H9 (cell line): ENCODE measurements at regions not wholly inside any gene's neighbourhood (a gene's known extent, or its start where the extent isn't known, plus 50 kb on each side); places are given as distances from the start of the nearest gene placed in this dataset.

Experiments
- DNase-seq: peaks from one replicate; pipeline ENCODE4 v3.0.0-alpha.2; 2017
- H2AFZ ChIP-seq: one replicate; pipeline ENCODE4 v1.6.1; 2013; ENCODE audit warnings: mild to moderate bottlenecking, low read length, control low read depth, moderate library complexity
- H2AK5ac ChIP-seq: 2 replicates; pipeline ENCODE4 v1.6.1; 2013; ENCODE audit warnings: low read length, control low read depth, mixed read lengths; ENCODE audit not compliant: insufficient read length
- H2BK120ac ChIP-seq: one replicate; pipeline ENCODE4 v1.6.1; 2013; ENCODE audit warnings: low read depth, mild to moderate bottlenecking, low read length, control low read depth, inconsistent platforms; ENCODE audit not compliant: poor library complexity, severe bottlenecking
- H2BK12ac ChIP-seq: 2 replicates; pipeline ENCODE4 v1.6.1; 2013; ENCODE audit warnings: low read length, control low read depth, mixed read lengths, low read depth; ENCODE audit not compliant: insufficient read length
- H2BK15ac ChIP-seq: 2 replicates; pipeline ENCODE4 v1.6.1; 2013; ENCODE audit warnings: low read depth, low read length, control low read depth
- H2BK20ac ChIP-seq: one replicate; pipeline ENCODE4 v1.6.1; 2013; ENCODE audit warnings: low read depth, mild to moderate bottlenecking, low read length, control low read depth, inconsistent platforms; ENCODE audit not compliant: poor library complexity, severe bottlenecking
- H2BK5ac ChIP-seq: 2 replicates; pipeline ENCODE4 v1.6.1; 2013; ENCODE audit warnings: low read length, control low read depth, mixed read lengths; ENCODE audit not compliant: insufficient read length
- H3K14ac ChIP-seq: 2 replicates; pipeline ENCODE4 v1.6.1; 2013; ENCODE audit warnings: low read length, control low read depth; ENCODE audit not compliant: insufficient read depth
- H3K18ac ChIP-seq: 2 replicates; pipeline ENCODE4 v1.6.1; 2013; ENCODE audit warnings: low read depth, mild to moderate bottlenecking, mixed read lengths, low read length, control low read depth; ENCODE audit not compliant: insufficient read length
- H3K23ac ChIP-seq: 2 replicates; pipeline ENCODE4 v1.6.1; 2013; ENCODE audit warnings: low read length, control low read depth, mixed read lengths, low read depth; ENCODE audit not compliant: insufficient read length
- H3K23me2 ChIP-seq: 2 replicates; pipeline ENCODE4 v1.6.1; 2013; ENCODE audit warnings: low read depth, mild to moderate bottlenecking, mixed read lengths, low read length, control low read depth; ENCODE audit not compliant: insufficient read length, poor library complexity, severe bottlenecking
- H3K27ac ChIP-seq: 2 replicates; pipeline ENCODE4 v1.5.1; 2013; ENCODE audit warnings: low read length, control low read depth, mixed read lengths, low read depth; ENCODE audit not compliant: insufficient read length
- H3K27me3 ChIP-seq: 2 replicates; pipeline ENCODE4 v1.6.1; 2013; ENCODE audit warnings: low read length, control low read depth, inconsistent platforms; ENCODE audit not compliant: insufficient read depth
- H3K4ac ChIP-seq: 2 replicates; pipeline ENCODE4 v1.6.1; 2013; ENCODE audit warnings: low read depth, mild to moderate bottlenecking, control low read depth, inconsistent platforms, low read length, moderate library complexity
- H3K4me1 ChIP-seq: 2 replicates; pipeline ENCODE4 v1.6.1; 2013; ENCODE audit warnings: low read length, control low read depth, inconsistent platforms; ENCODE audit not compliant: insufficient read depth
- H3K4me2 ChIP-seq: 2 replicates; pipeline ENCODE4 v1.6.1; 2013; ENCODE audit warnings: low read length, control low read depth, mixed read lengths; ENCODE audit not compliant: insufficient read length, insufficient read depth
- H3K56ac ChIP-seq: 2 replicates; pipeline ENCODE4 v1.6.1; 2013; ENCODE audit warnings: low read depth, mild to moderate bottlenecking, mixed read lengths, low read length, control low read depth; ENCODE audit not compliant: insufficient read length
- H3K79me1 ChIP-seq: 2 replicates; pipeline ENCODE4 v1.6.1; 2013; ENCODE audit warnings: low read depth, mild to moderate bottlenecking, moderate library complexity, low read length, control low read depth, inconsistent platforms; ENCODE audit not compliant: insufficient read depth, poor library complexity, severe bottlenecking
- H3K79me2 ChIP-seq: 2 replicates; pipeline ENCODE4 v1.6.1; 2013; ENCODE audit warnings: low read length, control low read depth, inconsistent platforms; ENCODE audit not compliant: insufficient read depth
- H3K9ac ChIP-seq: 2 replicates; pipeline ENCODE4 v1.6.1; 2013; ENCODE audit warnings: low read length, control low read depth, mixed read lengths; ENCODE audit not compliant: insufficient read length; ENCODE audit errors: extremely low read depth
- H3K9me3 ChIP-seq: one replicate; pipeline ENCODE4 v1.6.1; 2013; ENCODE audit warnings: low read depth, low read length, inconsistent platforms; ENCODE audit not compliant: control insufficient read depth
- H3T11ph ChIP-seq: one replicate; pipeline ENCODE4 v1.6.1; 2013; ENCODE audit warnings: mild to moderate bottlenecking, low read length, control low read depth, inconsistent platforms
- H4K20me1 ChIP-seq: one replicate; pipeline ENCODE4 v1.6.1; 2013; ENCODE audit not compliant: control insufficient read depth, insufficient read length, insufficient read depth
- H4K5ac ChIP-seq: 2 replicates; pipeline ENCODE4 v1.6.1; 2013; ENCODE audit warnings: low read depth, mild to moderate bottlenecking, mixed read lengths, low read length, control low read depth; ENCODE audit not compliant: insufficient read length
- H4K8ac ChIP-seq: replicated peaks from 2 replicates; pipeline ENCODE4 v1.6.1; 2013; ENCODE audit warnings: low read length, control low read depth, mixed read lengths, low read depth; ENCODE audit not compliant: insufficient read length
- H4K91ac ChIP-seq: 2 replicates; pipeline ENCODE4 v1.6.1; 2013; ENCODE audit warnings: low read depth, mild to moderate bottlenecking, moderate library complexity, mixed read lengths, low read length, control low read depth; ENCODE audit not compliant: insufficient read length
- H3K27ac Mint-ChIP-seq, 3 experiments: 2 replicates in 2 of 3; 3 replicates in 1 of 3; pipeline ENCODE4 v1.8.0; 2020 to 2021; ENCODE audit warnings: mixed read lengths in 3 of 3, mild to moderate bottlenecking in 1 of 3, moderate library complexity in 1 of 3
- H3K27me3 Mint-ChIP-seq: 2 replicates; pipeline ENCODE4 v1.8.0; 2021; ENCODE audit warnings: low read depth, mild to moderate bottlenecking, moderate library complexity, mixed read lengths
- H3K36me3 Mint-ChIP-seq, 3 experiments: 2 replicates in 2 of 3; 3 replicates in 1 of 3; pipeline ENCODE4 v1.8.0; 2020 to 2021; ENCODE audit warnings: low read depth in 3 of 3, mixed read lengths in 3 of 3; ENCODE audit not compliant: insufficient read depth in 1 of 3
- H3K4me1 Mint-ChIP-seq, 2 experiments: 2 replicates each; pipeline ENCODE4 v1.8.0; 2020; ENCODE audit warnings: mixed read lengths in 2 of 2
- H3K4me3 Mint-ChIP-seq, 2 experiments: 2 replicates in 1 of 2; 3 replicates in 1 of 2; pipeline ENCODE4 v1.8.0; 2020 to 2021; ENCODE audit warnings: mild to moderate bottlenecking in 2 of 2, mixed read lengths in 2 of 2, moderate library complexity in 1 of 2
- H3K9me3 Mint-ChIP-seq, 2 experiments: 2 replicates in 1 of 2; 3 replicates in 1 of 2; pipeline ENCODE4 v1.8.0; 2020; ENCODE audit warnings: mild to moderate bottlenecking in 2 of 2, mixed read lengths in 2 of 2, moderate library complexity in 1 of 2
- WGBS: extraction: QIAGEN DNeasy Blood & Tissue Kit; methylation state at CpG from one replicate; pipeline ENCODE4 v1.1.7; 2013; ENCODE audit warnings: missing lambda C conversion rate, low lambda C conversion rate, mixed read lengths; ENCODE audit not compliant: insufficient read length; ENCODE audit errors: extremely low coverage; 5-methylcytosine and 5-hydroxymethylcytosine counted together
- TF ChIP-seq, protein P1 (sequence below): fragments of 200-600 bp; sonication (generic); conservative IDR thresholded peaks from 3 replicates; pipeline ENCODE4 v1.8.0; 2021; ENCODE audit warnings: antibody characterized with exemption, mild to moderate bottlenecking

GRCh38 chr4:127162741-127163140 lies 470.0 kb upstream of the INTU start:
- H3K27ac Mint-ChIP-seq, result no peak overlapping the region
- peaks cover 1% of the 10 kb centered on the region; the same call in 1 of the 2 replicates for H3K27me3 Mint-ChIP-seq
- no peak overlapping the region for H2AFZ ChIP-seq
- no CpG with 5 or more reads among the region's 3 CpGs for WGBS
- no peak overlapping the region for H4K5ac ChIP-seq
- no peak overlapping the region for H3K56ac ChIP-seq
- no peak overlapping the region for H2AK5ac ChIP-seq
- H2BK120ac ChIP-seq, result no peak overlapping the region
- H3K23me2 ChIP-seq, result no peaks in the 10 kb centered on the region
- H2BK5ac ChIP-seq, result no peak overlapping the region
- no peak overlapping the region for H3K27ac ChIP-seq
- H3K4me1 ChIP-seq, result no peaks in the 10 kb centered on the region
- H3K9me3 ChIP-seq, result no peaks in the 10 kb centered on the region
- peaks cover 5 to 11% (median 10%) of the 10 kb centered on the region in 3 experiments; a peak in 6 of 7 replicates for H3K36me3 Mint-ChIP-seq
- no peaks in the 10 kb centered on the region for H4K20me1 ChIP-seq
- H3K4ac ChIP-seq, result no peak overlapping the region
- no peak overlapping the region for H2BK20ac ChIP-seq
- TF ChIP-seq, protein P1, sequence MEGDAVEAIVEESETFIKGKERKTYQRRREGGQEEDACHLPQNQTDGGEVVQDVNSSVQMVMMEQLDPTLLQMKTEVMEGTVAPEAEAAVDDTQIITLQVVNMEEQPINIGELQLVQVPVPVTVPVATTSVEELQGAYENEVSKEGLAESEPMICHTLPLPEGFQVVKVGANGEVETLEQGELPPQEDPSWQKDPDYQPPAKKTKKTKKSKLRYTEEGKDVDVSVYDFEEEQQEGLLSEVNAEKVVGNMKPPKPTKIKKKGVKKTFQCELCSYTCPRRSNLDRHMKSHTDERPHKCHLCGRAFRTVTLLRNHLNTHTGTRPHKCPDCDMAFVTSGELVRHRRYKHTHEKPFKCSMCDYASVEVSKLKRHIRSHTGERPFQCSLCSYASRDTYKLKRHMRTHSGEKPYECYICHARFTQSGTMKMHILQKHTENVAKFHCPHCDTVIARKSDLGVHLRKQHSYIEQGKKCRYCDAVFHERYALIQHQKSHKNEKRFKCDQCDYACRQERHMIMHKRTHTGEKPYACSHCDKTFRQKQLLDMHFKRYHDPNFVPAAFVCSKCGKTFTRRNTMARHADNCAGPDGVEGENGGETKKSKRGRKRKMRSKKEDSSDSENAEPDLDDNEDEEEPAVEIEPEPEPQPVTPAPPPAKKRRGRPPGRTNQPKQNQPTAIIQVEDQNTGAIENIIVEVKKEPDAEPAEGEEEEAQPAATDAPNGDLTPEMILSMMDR, result no peak
- H3K9ac ChIP-seq, result no peak overlapping the region
- H3K27me3 ChIP-seq, result no peaks in the 10 kb centered on the region
- no peak overlapping the region for H2BK15ac ChIP-seq
- H3K4me3 Mint-ChIP-seq, result no peak overlapping the region
- H3K9me3 Mint-ChIP-seq, result peaks cover 8 to 16% of the 10 kb centered on the region in 2 experiments
- no peak for DNase-seq
- H4K8ac ChIP-seq, result no peak overlapping the region
- no peak overlapping the region for H3K14ac ChIP-seq
- no peak overlapping the region for H3K23ac ChIP-seq
- H3K4me2 ChIP-seq, result no peak overlapping the region
- no peaks in the 10 kb centered on the region for H3K4me1 Mint-ChIP-seq
- no peaks in the 10 kb centered on the region for H3K79me1 ChIP-seq
- H4K91ac ChIP-seq, result no peak overlapping the region
- no peak overlapping the region for H2BK12ac ChIP-seq
- no peak overlapping the region for H3K18ac ChIP-seq
- no peaks in the 10 kb centered on the region for H3K79me2 ChIP-seq
- no peak overlapping the region for H3T11ph ChIP-seq
